ENCODE measurements at regions not wholly inside any gene's neighbourhood (a gene's known extent, or its start where the extent isn't known, plus 50 kb on each side); places are given as distances from the start of the nearest gene placed in this dataset.

DNA sequence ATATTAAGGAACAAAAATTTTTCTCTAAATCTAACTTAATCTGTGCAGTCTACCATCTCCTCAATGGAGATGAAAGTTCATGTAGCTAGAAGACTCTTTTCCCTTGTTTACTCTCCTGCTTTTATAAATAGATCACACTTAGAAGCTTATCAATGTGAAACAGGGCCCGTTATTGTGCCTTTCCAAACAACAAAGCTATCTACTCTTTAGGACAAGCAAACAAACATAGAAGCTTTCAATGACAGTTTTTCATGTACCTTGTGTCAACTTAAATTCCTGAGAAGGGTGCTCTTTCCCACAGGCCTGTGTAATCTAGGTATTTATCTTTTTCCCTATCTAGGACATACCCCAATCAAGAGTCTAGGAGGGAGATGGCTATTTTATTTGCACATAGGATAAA is 247.8 kb upstream of the CWC22 start:
- TF ChIP-seq POLR2A (IDR thresholded peaks at IDR 0.05) = no peak
- TF ChIP-seq, protein P1, sequence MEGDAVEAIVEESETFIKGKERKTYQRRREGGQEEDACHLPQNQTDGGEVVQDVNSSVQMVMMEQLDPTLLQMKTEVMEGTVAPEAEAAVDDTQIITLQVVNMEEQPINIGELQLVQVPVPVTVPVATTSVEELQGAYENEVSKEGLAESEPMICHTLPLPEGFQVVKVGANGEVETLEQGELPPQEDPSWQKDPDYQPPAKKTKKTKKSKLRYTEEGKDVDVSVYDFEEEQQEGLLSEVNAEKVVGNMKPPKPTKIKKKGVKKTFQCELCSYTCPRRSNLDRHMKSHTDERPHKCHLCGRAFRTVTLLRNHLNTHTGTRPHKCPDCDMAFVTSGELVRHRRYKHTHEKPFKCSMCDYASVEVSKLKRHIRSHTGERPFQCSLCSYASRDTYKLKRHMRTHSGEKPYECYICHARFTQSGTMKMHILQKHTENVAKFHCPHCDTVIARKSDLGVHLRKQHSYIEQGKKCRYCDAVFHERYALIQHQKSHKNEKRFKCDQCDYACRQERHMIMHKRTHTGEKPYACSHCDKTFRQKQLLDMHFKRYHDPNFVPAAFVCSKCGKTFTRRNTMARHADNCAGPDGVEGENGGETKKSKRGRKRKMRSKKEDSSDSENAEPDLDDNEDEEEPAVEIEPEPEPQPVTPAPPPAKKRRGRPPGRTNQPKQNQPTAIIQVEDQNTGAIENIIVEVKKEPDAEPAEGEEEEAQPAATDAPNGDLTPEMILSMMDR (IDR thresholded peaks at IDR 0.05) = no peak

All from Peyer's patch (tissue), 4 donors.